HG02884 (cell line): ENCODE measurements at regions not wholly inside any gene's neighbourhood (a gene's known extent, or its start where the extent isn't known, plus 50 kb on each side); places are given as distances from the start of the nearest gene placed in this dataset.
"Not testable (repeated sequence)": the region's sequence is repeated elsewhere in the genome, so short reads cannot be mapped to it uniquely, and the experiment has no call there.

Source experiments
- ATAC-seq: cut with Tn5 transposase; IDR thresholded peaks from one replicate; pipeline ENCODE4 v1.9.1; 2021; ENCODE audit warnings: mild to moderate bottlenecking, moderate library complexity; ENCODE audit not compliant: unreplicated experiment

DNA sequence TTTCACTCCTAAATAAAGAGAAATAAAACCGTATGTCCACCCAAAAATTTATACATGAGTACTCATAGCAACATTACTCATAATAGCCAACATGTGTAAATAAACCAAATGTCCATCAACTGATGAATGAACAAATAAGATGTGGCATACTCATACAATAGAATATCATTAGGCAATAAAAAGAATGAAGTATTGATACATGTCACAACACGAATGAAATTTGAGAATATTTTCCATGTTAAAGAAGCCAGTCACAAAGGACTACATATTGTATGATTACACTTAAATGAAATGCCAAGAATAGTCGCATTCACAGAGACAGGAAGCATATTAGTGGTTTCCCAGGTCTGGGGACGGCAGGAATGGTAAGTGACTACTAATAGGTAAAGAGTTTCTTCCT, 869.2 kb downstream of the IGSF11 start:
- ATAC-seq: no peak

DNA sequence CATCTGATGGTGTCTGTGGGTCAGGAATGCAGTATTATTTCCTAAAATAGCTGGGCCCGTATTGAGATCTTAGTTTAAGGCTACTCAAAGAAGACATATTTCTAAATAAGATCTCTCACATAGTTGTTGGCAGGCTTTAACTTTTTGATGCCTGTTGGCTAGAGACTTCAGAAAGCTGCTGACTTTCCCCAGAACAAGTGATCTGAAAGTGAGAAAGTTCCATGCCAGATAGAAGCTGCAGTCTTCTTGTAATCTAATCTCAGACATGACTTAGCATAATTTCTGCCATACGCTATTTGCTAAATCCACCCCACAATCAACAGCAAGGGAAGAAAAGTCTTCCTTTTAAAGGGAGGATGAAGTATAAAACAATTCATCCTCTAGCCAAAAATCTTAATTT, 867.1 kb downstream of the IGSF11 start:
- no peak for ATAC-seq

DNA sequence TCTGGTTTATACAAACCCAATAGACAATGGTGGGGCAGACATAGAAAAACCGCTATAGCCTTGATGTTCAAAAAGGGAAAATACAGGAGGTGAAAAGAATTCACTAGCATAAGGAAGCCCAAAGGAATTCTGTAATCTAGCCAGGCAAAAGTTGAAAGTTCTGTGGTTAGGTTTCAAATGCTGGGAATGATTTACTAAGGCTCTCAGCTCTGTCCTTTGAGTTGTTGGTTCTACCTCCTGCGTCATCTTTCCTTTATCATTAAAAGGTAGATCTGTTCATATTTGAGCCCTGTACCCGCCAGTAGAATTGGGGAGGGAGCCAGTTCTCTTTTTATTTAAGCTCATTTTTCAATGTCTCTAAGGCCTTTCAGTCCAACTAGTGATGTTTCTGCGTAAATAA, 866.5 kb downstream of the IGSF11 start:
- ATAC-seq: no peak

DNA sequence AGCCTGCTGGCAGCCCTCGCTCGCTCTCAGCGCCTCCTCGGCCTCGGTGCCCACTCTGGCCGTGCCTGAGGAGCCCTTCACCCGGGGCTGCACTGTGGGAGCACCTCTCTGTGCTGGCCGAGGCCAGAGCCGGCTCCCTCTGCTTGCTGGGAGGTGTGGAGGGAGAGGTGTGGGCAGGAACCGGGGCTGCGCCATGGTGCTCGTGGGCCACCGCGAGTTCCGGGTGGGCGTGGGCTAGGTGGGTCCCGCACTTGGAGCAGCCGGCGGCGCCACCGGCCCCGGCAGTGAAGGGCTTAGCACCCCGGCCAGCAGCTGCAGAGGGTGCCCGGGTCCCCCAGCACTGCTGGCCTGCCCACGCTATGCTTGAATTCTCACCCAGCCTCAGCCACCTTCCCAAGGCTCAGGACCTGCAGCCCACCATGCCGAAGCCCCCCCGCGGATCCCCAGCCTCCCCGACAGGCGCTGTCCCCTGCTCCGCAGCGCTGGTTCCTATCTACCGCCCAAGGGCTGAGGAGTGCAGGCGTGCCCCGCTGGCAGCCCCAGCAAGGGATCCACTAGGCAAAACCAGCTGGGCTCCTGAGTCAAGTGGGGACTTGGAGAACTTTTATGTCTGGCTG, 863.3 kb downstream of the IGSF11 start:
- ATAC-seq: no peak

DNA sequence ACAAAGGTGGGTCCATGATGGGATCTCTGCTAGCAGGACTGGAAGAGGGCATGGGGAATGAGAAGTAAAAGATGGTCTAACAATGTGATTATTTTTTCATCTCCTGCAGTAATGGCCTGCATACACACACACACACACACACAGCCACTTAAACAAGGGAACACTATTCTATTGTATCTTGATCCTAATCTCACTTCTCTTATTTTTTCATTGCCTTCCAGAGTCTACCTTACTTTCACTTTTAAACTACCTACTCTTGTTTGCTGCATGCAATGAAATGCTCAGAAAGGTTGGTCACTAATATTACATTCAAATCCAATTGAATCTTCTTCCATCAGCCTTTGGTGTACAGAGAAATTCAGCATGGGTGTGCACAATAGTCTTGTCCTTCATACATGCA, 853.8 kb downstream of the IGSF11 start:
- no peak for ATAC-seq

DNA sequence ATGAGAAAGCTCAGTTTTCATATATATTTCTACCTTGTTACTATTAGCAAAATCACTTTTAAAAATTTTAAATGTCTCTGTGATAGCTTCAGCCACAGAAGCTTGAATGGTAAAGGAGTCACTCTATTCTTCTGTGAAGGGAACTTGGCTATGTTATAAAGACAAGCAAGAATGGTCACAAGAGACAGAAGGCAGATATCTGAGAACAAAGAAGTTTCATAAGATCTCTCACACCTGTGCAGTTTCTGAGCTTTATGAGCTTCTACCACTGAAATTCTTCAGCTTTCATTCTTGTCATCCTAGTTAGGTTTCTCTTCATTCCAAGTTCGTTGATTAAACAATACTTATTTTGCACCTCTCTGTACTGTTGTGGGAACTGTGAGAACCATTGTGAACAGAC, 853.4 kb downstream of the IGSF11 start:
- ATAC-seq: no peak

DNA sequence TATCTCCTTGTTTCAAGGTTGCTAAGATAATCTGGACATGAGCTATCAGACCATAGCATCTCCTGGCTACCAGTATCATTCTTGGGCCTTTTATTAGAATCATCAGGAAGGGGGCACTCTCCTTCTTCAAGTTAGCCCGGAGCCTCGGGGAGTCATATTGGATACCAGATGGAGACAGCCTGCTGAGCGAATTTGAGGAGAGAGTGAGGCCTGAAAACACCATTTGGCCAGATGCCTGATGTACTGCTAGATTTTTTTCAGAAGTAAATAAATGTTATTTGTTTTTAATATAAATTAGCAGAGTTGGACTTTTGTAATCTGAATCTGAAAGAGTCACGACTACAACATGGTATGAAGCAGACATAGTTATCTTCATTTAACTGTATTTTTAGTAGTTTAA, 848.6 kb downstream of the IGSF11 start:
- no peak for ATAC-seq

DNA sequence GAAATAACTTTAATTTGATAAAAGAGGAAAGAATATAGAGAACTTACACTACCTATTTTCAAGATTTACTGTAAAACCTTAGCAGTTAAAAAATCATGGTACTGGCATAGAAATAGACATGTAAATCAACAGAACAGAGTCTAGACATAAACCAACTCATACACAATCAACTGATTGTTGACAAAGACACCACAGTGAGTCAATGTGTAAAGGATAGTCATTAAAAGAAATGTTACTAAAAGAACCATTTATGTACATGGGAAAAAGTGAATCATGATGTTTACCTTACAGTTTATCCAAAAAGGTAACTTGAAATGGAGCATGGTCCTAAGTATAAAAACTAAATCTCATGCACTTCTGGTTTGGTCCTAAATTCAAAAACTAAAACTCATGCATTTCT, 847.4 kb downstream of the IGSF11 start:
- ATAC-seq: no peak

DNA sequence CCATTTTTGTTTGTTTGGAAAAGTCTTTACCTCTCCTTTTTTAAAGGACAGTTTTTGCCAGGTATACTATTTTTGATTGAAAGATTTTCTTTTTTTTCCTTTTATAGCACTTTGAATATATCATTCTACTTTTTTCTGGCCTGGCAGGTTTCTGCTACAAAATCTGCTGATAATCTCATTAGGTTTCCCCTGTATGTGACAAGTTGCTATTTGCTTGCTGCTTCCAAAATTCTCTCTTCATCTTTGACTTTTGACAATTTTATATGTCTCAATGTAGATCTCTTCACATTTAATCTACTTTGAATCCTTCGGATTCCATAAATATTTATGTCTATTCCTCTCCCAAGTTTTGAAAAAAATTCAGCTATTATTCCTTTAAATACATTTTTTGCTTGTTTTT, 838.5 kb downstream of the IGSF11 start:
- ATAC-seq: no peak

DNA sequence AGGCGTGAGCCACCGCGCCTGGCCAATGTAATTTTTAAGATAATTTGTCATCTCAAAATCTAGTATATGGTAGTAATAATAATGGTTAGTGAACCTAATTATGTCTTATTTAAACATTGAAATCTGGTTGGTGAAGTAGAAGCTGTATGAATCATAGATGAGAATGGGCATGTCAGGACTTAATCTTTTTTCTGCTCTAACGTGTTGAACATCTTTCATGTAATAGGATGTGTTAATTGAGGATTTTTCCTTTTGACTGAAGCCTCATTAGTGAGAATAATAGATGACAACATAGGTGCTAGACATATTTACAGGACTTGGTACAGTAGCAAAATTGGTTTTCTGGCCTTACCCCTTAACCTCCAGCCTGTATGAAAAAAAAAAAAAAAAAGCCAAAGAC, 835.6 kb downstream of the IGSF11 start:
- no peak for ATAC-seq

DNA sequence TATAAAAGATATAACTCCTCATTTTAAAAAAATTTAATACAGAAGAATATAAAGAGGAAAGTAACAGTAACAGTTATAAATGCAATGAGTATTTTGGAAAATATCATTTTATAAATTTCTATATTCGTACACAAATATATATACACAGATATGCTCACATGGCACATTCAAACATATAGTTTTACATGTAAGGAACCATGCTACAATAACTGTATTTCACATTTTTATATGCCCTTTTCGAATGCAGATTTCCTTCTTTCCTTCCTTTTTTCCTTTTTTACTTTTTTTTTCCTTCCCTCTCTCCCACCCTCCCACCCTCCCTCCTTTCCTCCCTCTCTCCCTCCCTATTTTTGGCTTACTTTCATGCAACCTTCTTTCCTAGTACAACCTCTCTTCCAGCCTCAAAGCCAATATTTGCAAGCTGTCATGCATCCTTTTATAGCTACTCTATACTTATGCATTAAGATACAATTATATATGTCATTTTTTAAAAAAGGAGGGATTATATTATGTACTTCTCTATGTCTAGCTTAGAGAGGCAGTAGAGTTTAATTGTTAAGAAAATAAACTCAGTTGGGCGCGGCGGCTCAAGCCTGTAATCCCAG, 830.5 kb downstream of the IGSF11 start:
- ATAC-seq: no peak

DNA sequence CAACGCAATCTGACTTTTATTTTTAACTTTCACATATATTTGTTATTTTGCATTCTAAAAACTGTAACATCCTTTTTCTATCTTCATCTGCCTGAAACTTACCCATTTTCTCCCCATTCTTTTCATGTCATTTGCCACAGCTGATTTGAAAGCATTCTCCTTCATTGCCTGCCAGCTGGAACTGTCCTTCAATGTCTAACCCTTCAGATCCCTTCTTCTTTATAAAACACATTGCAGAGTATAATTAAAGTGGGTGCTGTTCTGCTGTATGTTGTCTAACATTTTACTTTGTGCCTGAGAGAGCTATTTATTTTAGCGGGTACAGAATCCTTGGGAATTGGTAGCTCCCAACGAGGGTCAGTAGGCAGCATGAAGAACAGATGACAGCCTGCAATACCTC, 827.4 kb downstream of the IGSF11 start:
- ATAC-seq: no peak

DNA sequence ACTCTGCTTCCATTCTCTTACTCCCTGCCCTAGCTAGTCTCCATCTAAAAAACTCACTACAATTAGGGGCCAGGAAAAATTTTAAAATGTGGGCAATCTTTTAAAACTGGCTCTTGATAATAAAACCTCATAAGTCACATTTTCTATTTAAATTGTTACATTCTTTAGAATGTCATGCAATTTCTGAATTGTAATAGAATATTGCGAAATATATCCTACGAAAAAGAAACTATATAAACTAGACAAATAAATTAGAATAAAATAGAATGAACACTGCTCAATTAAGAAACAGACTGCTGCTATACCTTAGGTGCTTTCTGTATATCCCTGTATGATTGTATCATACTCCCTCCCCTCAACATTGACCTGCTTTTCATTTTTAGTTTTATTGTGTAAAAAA, 826.0 kb downstream of the IGSF11 start:
- no peak for ATAC-seq

DNA sequence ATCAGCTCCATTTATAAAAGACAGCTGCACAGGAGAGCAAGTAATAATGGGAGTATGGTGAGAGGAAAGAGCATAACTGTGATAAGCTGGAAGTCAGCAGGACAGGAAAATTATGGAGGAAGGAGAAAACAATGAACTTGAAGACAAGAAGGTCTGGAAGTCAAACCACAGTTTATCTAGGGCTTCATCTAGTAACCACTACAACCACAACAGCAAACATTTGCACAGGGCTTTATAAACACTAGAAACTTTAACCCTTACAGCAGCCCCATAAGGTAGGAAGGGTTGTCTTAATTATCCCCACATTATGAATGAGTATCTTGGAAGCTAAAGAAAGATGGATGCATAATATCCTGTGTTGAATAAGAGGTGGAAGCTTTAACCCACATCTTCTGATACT, 820.8 kb downstream of the IGSF11 start:
- ATAC-seq: no peak

DNA sequence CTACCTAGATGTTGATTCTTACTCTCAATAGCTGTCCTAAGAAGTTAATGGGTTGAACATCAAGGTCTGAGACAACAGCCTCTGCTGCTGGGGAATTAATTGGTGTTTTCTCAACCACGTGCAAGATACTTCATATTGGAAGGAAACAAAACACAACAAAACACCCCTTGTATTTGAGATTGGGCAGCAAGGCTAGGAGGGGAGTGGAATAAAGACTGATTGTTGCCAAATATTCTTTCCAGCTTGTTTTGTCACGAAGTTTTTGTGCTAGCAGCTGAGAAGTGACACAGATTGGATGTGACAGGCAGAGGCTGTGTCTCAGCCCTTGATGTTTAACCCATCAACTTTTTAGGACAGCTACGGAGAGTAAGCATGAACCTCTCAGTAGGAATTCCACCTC, 808.4 kb downstream of the IGSF11 start:
- ATAC-seq: no peak

DNA sequence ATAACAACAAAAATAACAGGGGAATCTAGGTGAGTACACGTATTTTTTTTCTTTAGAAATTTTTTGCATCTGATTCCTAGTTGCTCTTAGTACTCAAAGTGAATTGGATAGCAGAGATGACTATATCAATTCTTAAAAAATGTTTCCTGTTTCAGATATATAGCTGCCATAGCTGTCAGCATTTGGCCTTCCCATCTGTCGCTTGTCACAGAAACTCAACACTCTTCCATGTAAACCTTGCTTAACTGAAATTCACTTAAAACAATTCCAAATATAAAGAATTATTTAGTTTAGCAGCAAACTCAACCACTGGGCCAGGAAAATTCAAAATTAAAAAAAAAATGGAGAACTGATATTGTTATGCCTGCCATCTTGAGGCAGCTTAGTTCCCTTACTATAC, 807.5 kb downstream of the IGSF11 start:
- no peak for ATAC-seq

DNA sequence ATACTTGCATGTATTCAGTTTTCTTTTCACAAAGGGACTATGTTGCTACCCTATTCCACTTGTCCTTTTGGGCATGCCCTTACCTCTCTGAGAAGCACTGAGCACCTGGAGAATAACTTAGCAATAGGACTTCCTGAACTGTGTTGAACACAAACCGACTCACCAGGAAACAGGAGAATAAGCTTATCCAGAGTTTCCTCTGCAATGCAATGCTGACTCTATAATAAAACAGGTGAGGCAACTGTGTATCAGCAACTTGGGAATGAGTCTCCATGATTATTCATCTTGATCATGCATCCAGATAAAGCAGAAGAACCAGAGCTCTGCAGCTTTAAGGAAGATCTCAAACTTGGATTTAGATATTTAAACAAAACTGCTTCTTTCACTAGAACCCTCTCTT, 806.5 kb downstream of the IGSF11 start:
- ATAC-seq: no peak

DNA sequence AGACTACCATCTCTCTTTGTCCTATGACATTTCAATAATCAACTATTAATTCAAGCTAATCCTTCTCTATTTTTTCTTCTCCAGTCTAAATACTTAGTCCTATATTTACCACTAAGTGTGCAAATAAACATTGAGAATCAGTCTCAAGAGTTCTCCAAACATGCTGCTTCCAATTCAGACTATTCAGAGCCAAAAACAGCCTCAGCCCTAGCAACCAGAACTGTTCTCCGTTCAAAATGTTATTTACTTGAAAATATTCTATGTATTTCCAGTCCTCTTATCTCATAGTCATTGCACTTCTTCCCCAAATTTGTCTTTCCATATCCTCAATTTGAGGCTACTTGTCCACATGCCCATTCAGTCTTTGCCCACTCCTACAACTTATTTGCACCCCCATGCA, 805.5 kb downstream of the IGSF11 start:
- no peak for ATAC-seq

DNA sequence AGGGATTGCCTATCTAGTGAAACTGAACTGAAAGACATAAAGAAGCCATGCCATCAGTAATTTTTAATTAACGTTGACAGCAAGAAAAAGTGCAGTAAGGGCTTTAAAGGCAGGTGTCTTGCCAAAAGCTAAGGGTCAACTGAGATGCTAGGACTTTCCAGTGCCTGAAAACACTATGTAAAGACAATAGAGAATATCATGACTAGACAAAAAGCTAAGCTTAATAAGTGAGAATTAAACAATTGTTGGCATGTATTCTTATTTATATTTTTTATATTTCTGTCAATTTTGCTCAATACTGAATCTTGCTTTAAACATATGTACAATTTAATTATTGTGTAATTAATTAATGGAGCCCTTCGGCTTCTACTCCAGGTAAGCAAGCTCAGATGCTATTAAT, 803.1 kb downstream of the IGSF11 start:
- no peak for ATAC-seq

DNA sequence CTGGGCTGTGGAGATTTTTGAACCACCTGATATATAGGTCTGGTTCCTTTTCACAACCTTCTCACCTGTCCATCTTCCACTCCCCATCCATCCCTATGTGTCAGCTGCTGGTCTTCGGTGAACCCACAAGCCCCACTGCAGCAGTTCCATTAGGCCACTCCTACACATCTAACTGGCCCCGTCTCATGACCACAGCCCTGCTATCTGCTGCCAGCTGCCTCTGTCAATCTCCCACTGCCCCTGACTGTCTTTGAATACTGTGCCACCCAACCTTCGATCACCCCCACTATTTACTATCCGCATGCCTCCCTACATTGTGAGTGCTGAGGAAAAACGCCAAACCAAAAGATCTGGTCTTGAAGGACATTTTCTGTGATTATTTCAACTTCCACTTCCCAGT, 795.4 kb downstream of the IGSF11 start:
- ATAC-seq: no peak

DNA sequence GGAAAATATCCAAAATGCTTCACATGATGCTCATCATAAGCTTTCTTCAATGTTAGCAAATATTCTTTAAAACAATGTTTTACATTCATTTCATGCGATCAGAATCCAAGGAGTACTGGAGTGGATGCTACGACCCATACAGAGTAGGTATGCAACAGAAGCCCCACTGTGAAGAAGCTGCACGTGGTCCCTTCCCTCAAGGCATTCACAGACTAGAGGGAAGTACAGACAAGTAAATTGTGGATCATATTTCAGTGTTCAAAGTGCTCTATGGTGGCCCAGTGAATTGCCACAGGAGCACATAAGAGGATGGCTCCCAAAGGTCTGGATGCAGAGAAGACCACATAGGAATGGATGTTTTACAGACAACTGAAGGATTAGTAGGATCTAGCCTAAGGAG, 789.9 kb downstream of the IGSF11 start:
- ATAC-seq: no peak

DNA sequence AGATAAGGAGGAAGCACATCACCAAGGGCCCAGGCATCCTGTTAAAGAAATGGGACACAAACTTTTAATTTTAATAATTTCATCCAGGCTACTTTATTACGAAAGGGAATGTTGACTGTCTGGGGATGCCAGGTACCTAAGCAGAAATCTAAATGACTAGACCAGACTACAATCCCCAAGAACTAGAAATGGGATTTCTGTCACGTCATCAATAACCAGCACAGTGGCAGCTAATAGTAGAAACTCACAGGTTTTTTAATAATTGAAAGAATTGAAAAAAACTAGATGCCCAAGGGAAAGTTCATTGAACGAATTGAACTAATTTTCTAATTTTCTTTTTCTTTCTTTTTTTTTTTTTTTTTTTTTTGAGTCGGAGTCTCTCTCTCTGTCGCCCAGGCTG, 789.3 kb downstream of the IGSF11 start:
- no peak for ATAC-seq

DNA sequence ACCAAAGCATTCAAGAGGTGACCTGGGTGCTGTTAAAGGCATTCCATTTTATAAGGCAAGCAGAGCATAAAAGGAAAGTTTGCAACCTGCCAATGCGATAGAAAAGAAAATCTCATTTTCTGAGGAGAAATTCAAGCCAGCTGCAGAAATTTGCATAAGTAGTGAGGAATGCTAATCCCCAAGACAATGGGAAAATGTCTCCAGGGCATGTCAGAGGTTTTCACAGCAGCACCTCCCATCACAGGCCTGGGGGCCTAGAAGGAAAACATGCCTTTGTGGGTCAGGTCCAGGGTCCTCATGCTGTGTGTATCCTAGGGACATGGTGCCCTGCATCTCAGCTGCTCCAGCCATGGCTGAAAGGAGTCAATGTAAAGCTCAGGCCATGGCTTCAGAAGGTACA, 775.8 kb downstream of the IGSF11 start:
- not testable (repeated sequence) for ATAC-seq
